GM18520 (cell line): ENCODE measurements at regions not wholly inside any gene's neighbourhood (a gene's known extent, or its start where the extent isn't known, plus 50 kb on each side); places are given as distances from the start of the nearest gene placed in this dataset.

Source experiments
- ATAC-seq: cut with Tn5 transposase; IDR thresholded peaks from one replicate; pipeline ENCODE4 v1.9.1; 2021; ENCODE audit not compliant: unreplicated experiment

DNA sequence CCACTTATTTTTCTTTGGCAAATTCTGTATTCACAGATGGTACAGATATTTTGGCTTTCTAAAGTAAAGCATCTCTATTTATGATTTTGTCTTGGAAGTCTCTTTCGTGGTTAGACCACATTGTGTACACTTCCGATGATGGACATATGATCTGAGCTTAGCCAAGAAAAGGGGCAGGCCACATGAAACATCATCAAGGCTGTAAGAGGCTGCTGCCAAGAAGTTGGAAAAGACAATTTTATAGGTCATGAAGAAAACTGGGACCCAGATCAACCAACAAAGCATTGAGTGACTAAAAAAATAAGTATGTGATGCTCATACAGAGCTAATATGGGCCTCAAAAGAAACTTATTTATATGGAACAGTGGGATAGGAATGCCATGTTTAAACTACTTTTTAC is 266.4 kb downstream of the HAO1 start:
- ATAC-seq, result no peak

GRCh38 chr20:7682916-7683315 is 257.3 kb downstream of the HAO1 start:
- no peak for ATAC-seq

- ATAC-seq, result no peak
Observed at GRCh38 chr20:7687065-7687464, 253.2 kb downstream of the HAO1 start.

DNA sequence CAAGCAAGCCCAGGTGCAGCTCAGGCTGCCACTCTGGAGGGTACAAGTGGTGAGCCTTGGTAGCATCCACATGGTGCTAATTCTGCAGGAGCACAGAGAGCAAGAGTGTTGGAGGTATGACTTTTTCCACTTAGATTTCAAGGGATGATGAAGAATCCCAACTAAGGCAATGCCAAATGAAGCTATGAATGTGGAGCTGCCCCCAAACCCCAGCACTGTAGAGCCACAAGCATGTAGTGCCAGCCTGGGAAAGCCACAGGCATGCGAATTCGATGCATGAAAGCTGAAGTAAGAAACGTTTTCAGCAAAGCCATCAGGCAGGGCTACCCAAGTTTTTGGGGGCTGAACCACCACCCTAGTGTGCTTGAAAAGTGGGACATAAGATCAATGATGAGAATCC is 251.1 kb downstream of the HAO1 start:
- ATAC-seq, result no peak

DNA sequence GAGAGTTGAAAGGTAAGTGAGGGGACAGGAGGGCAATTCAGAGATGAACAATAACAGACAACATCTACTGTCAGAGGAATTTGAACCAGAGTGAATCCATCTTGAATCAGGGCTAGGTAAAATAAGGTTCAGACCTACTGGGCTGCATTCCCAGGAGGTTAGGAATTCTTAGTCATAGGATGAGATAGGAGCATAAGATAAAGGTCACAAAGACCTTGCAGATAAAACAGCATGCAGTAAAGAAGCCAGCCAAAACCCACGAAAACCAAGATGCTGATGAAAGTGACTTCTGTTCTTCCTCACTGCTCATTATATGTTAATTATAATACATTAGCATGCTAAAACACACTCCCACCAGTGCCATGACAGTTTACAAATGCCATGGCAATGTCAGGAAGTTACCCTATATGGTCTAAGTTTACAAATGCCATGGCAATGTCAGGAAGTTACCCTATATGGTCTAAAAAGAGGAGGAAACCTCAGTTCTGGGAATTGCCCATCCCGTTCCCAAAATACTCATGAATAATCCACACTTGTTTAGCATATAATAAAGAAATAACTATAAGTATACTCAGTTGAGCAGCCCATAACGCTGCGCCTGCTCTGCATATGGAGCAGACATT is 248.5 kb downstream of the HAO1 start:
- ATAC-seq, result no peak

DNA sequence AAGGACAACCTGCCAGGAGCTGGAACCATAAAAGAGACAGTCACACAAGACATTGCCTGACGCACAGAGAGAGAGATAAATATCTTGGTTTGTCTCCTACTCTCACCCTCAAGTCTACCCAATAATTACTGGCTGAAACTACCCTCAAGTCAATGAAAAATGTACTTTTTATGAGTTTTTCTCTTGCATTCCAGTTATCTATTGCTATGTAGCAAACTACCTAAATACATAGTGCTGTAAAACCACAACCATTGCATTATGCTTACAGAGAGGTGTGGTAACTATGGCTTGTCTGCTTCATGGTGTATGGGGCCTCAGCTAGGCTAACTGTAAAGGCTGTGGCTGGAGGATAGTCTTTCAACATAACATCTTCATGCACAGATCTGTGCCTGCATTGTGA is 247.8 kb downstream of the HAO1 start:
- no peak for ATAC-seq

DNA sequence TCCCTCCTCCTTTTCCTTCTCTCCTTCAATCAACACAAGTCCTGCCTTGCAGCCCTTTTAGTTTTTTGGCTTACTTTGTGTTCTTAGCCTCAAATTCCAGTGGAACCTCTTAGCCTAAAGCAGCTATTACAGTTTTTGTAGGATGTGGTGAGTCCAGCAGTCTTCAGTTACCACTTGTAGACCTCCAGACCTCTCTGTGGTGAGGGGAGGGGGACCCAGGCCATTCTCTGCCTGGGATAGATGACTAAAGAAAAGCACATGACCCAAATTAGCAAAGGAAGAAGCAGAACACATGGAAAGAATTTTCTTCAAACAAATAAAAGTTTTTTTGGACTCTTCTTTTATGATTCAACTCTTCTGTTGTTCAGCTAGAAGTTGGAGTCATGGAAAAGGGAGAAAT is 246.5 kb downstream of the HAO1 start:
- ATAC-seq, result no peak

DNA sequence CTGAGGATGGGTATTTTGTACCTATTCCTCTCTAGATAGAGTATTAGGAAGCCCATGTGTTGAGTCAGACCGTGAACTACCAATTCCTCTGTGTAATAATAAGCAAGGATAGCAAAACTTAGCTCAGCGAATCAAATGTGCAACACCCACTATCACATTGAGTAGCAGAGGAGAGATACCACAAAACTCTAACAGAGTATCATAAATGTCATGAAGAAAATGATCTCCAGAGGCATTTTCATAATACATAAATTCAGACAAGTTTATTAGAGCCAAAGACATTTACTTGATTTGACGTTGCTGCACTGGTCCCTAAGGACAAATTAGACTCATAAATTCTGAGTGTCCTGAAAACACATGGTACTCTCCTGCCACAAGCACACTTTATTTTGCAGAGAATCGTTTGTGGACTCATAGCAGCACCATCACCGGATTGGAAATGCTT is 245.2 kb downstream of the HAO1 start:
- ATAC-seq, result no peak

- no peak for ATAC-seq
Observed at GRCh38 chr20:7695635-7696034, 244.6 kb downstream of the HAO1 start.

DNA sequence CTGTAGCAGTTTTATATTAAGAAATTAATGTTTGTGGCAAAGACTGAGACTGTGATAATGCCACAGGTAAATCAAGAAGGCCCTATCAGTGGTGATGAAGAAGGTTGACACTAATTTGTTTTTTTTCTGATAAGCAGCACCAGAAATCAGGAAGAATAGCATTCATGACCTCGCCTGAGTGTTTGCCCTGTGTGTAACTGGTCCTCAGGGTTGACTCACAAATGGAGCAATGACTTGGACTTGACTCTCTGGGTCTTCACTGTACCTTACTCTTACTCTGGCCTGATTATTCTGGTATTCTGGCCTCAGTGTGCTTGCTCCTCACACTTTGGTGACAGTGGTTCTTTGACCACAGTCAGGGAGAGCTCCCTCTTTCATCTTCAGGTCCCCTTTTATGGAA is 243.9 kb downstream of the HAO1 start:
- no peak for ATAC-seq

DNA sequence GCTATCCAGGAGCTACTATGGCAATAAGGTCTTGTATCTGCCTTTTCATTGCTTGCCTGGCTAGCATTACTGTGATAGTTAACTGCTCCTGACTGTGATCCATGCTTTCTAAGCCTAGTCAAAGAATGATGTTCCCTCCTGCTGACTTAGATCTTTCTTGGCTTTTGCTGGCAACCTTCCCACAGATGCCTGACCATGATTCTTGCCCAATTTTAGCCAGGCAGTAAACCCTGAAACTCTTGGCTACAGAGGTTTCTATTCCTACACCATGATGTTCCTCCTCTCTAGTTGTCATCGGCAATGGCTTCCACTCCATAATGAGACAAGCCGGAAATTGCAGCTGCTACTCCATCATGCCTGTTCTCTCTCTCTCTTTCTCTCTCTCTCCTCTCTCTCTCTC is 238.1 kb downstream of the HAO1 start:
- no peak for ATAC-seq

- no peak for ATAC-seq
Observed at GRCh38 chr20:7703551-7703961, 236.7 kb downstream of the HAO1 start.

- ATAC-seq, result no peak
Observed at GRCh38 chr20:7703996-7704395, 236.3 kb downstream of the HAO1 start.

GRCh38 chr20:7708112-7708511 is 232.1 kb downstream of the HAO1 start:
- ATAC-seq, result no peak

- no peak for ATAC-seq
Observed at GRCh38 chr20:7708782-7709181, 231.5 kb downstream of the HAO1 start.

- no peak for ATAC-seq
Observed at GRCh38 chr20:7710440-7710839, 229.8 kb downstream of the HAO1 start.

- no peak for ATAC-seq
Observed at GRCh38 chr20:7712661-7713060, 227.6 kb downstream of the HAO1 start.

DNA sequence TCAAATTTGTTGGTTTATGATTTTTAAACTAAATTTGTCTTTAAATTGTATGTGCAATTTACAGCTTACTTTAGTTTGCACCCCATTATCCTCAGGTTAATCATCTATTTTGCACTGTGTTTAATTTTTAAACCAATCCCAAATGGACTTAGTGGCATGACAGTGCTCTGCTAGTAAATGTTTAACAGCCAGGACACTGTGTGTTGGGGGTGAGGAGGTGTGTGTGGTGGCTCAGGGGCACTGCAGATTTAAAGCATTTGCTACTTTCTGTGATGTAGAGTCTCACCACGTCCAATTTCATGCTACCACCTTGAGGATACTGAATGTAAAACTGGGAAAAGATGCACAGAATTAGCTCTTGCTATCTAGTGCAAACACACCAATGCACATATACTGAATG is 225.7 kb downstream of the HAO1 start:
- no peak for ATAC-seq

DNA sequence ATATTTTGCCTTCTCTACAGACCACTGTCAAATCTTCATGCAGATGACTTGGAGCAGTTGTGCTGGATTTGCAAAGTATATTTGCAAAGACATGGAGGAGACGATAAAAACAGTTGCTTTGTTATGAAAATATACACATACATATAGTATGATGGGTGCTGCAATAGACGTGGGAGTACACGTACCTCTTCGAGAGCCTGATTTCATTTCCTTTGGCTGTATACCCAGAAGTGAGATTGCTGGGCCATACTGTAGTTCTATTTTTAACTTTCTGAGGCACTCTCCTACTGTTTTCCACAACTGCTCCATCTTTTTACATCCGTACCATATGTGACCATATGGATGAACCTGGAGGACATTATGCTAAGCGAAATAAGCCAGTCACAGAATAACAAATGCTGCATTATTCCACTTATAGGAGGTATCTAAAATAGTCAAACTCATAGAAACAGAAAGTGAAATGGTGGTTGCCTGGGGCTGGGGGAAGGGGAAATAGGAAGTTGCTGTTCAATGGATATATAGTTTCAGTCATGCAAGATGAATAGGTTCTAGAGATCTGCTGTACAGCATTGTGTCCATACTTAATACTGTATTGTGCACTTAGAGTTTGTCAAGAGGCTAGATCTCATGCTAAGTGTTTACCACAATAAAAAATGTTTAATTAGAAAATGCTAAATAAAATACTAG is 223.8 kb downstream of the HAO1 start:
- ATAC-seq, result no peak

DNA sequence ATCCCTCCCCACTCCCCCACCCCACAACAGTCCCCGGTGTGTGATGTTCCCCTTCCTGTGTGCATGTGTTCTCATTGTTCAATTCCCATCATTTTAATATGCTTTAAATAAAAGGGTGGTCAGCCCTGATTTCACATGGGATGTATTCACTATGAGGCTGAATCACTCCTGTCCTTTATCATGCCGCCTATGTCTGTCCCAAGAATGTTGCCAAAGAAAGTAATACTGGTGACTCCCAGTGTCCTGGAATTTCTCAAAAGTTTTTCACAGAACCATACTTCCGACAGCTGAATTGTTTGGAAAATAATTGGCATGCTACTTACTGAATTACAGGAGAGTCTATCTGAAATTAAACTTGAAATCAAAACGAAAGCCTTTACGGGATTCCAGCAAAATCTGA is 217.7 kb downstream of the HAO1 start:
- ATAC-seq, result no peak

DNA sequence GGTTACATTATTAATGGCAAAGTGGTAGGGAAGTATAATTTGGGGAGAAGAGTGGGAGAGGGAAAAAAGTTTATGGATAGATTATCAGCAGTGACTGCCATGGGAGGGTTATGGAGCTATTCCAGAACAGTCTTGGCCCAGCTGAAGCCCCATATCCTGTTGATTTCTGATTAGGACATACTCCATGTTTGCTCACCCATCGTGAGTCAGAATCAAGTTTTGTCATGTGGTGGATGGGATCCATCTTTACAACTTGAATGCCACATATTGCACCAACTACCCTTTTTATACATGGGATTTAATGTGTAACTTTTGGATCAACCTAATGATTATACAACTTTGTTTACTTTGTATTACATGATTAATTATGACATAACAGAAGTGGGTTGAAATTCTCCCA is 217.0 kb downstream of the HAO1 start:
- no peak for ATAC-seq

DNA sequence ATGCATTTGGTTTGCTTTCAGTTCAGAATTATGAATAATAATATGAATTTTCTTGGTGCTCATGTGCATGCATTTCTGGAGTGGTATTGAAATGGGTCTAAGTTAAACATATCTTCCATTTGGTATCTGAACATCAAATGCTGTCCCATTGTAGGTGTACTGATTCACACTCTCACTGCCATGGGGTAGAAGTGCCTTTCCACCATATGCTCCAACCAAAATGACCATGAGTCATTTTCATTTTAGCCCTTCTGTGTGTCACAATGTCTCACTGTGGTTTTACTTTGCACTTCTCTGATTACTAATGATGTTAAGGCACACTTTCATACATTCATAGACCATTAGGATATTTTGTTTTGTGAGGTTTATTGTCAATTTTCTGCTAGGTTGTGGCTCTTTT is 211.9 kb downstream of the HAO1 start:
- ATAC-seq, result no peak

GRCh38 chr20:7734216-7734615 is 206.0 kb downstream of the HAO1 start:
- ATAC-seq, result no peak
